Endothelial cell of umbilical vein (primary cell): ENCODE measurements at regions not wholly inside any gene's neighbourhood (a gene's known extent, or its start where the extent isn't known, plus 50 kb on each side); places are given as distances from the start of the nearest gene placed in this dataset.

Experiments used
- BruUV-seq: library from RNA; stranded (reverse); fragments of 400-500 nt; replicated peaks from 2 replicates; lab custom pipeline; 2021; lab: Mats Ljungman, UMichigan
- CTCF ChIA-PET: fragments of 300-600, 350-600 bp; sonication (Branson Sonifier 250); formaldehyde crosslinking; loops from one replicate; lab custom pipeline; 2021; ENCODE audit warnings: antibody characterized with exemption, inconsistent platforms; lab: Charles Lee
- POLR2A ChIA-PET: fragments of 300-600, 350-600 bp; sonication (Branson Sonifier 250); formaldehyde crosslinking; loops from one replicate; lab custom pipeline; 2021; ENCODE audit warnings: antibody characterized with exemption, inconsistent platforms; lab: Charles Lee
- DNase-seq: peaks from one replicate; pipeline ENCODE4 v3.0.0-alpha.2; 2011; ENCODE audit warnings: low read depth, low spot score
- FAIRE-seq: peaks from 2 replicates; lab custom pipeline; 2011; peaks lifted over from hg19 to GRCh38; lab: Jason Lieb, UNC
- H2AFZ ChIP-seq: 2 replicates; pipeline ENCODE4 v1.6.0; 2012; ENCODE audit warnings: low read depth, low read length, control low read depth, inconsistent platforms
- H3K27ac ChIP-seq: 2 replicates; pipeline ENCODE4 v1.5.1; 2011; ENCODE audit warnings: low read depth, mild to moderate bottlenecking, control low read depth, low read length, moderate library complexity; ENCODE audit not compliant: insufficient read depth
- H3K27me3 ChIP-seq, 2 experiments: 2 replicates each; pipeline versions ENCODE4 v1.6.0 to v1.6.1; 2011; ENCODE audit warnings: low read length in 2 of 2, mixed read lengths in 1 of 2; ENCODE audit not compliant: control insufficient read depth in 2 of 2, insufficient read depth in 2 of 2
- H3K36me3 ChIP-seq, 2 experiments: 2 replicates in 1 of 2; 3 replicates in 1 of 2; pipeline ENCODE4 v1.5.1; 2011; ENCODE audit warnings: low read length in 2 of 2, mild to moderate bottlenecking in 1 of 2, moderate library complexity in 1 of 2; ENCODE audit not compliant: control insufficient read depth in 2 of 2, insufficient read depth in 2 of 2; ENCODE audit errors: extremely low read depth in 1 of 2
- H3K4me1 ChIP-seq: 3 replicates; pipeline ENCODE4 v1.5.1; 2011; ENCODE audit warnings: mild to moderate bottlenecking, low read length; ENCODE audit not compliant: control insufficient read depth, insufficient read depth; ENCODE audit errors: extremely low read depth
- H3K4me2 ChIP-seq: 2 replicates; pipeline ENCODE4 v1.6.1; 2011; ENCODE audit warnings: low read length, control low read depth, mixed read lengths; ENCODE audit not compliant: insufficient read depth
- H3K4me3 ChIP-seq, 3 experiments: fragments of 200-600 bp in 1 of 3; sonication (generic), shearing (Covaris generic) in 1 of 3; replicated peaks in 1 of 3; 2 replicates each; pipeline ENCODE4 v1.5.1; 2011 to 2016; ENCODE audit warnings: control low read depth in 3 of 3, low read length in 3 of 3, mild to moderate bottlenecking in 2 of 3, inconsistent platforms in 1 of 3, low read depth in 1 of 3, moderate library complexity in 1 of 3; ENCODE audit not compliant: insufficient read depth in 1 of 3
- H3K79me2 ChIP-seq: 2 replicates; pipeline ENCODE4 v1.6.0; 2012; ENCODE audit warnings: low read length, inconsistent platforms; ENCODE audit not compliant: control insufficient read depth, insufficient read depth
- H3K9ac ChIP-seq: replicated peaks from 2 replicates; pipeline ENCODE3; 2011; ENCODE audit warnings: low read length, control low read depth; ENCODE audit not compliant: insufficient read depth; ENCODE audit errors: extremely low read depth
- H3K9me1 ChIP-seq: replicated peaks from 3 replicates; pipeline ENCODE4 v1.6.0; 2011; ENCODE audit warnings: mild to moderate bottlenecking, low read length; ENCODE audit not compliant: control insufficient read depth, insufficient read depth; ENCODE audit errors: extremely low read depth
- H3K9me3 ChIP-seq: replicated peaks from 2 replicates; pipeline ENCODE4 v1.5.1; 2012; ENCODE audit warnings: low read length, inconsistent platforms; ENCODE audit not compliant: control insufficient read depth, insufficient read depth
- H4K20me1 ChIP-seq: replicated peaks from 2 replicates; pipeline ENCODE3; 2011; ENCODE audit warnings: mild to moderate bottlenecking, low read length; ENCODE audit not compliant: control insufficient read depth, insufficient read depth; ENCODE audit errors: extremely low read depth
- EZH2 ChIP-seq: IDR thresholded peaks from 2 replicates; pipeline ENCODE4 v1.6.1; 2012; ENCODE audit warnings: borderline replicate concordance, low read depth, mild to moderate bottlenecking, moderate library complexity, low read length, inconsistent platforms; ENCODE audit not compliant: severe bottlenecking
- FOS ChIP-seq: IDR thresholded peaks from 2 replicates; pipeline ENCODE4 v1.6.1; 2011; ENCODE audit warnings: mild to moderate bottlenecking, low read length, moderate library complexity, borderline replicate concordance; ENCODE audit not compliant: insufficient read depth
- GATA2 ChIP-seq: IDR thresholded peaks from 2 replicates; pipeline ENCODE4 v1.7.0; 2011; ENCODE audit warnings: low read depth, mild to moderate bottlenecking, moderate library complexity, mixed read lengths, low read length; ENCODE audit not compliant: insufficient read length, insufficient read depth
- JUN ChIP-seq: IDR thresholded peaks from 2 replicates; pipeline ENCODE4 v1.6.1; 2011; ENCODE audit warnings: borderline replicate concordance, low read depth; ENCODE audit not compliant: insufficient read length, insufficient read depth
- MAX ChIP-seq: IDR thresholded peaks from 2 replicates; pipeline ENCODE4 v1.6.1; 2011; ENCODE audit not compliant: insufficient read depth, insufficient read length
- MYC ChIP-seq: IDR thresholded peaks from one replicate; pipeline ENCODE4 v1.6.1; 2011; ENCODE audit warnings: mild to moderate bottlenecking, low read depth, low read length
- POLR2A ChIP-seq: IDR thresholded peaks from 2 replicates; pipeline ENCODE4 v1.6.1; 2012; ENCODE audit warnings: low read depth, mild to moderate bottlenecking, control low read depth, low read length
- POLR2AphosphoS5 ChIP-seq: IDR thresholded peaks from 2 replicates; pipeline ENCODE4 v1.6.1; 2012; ENCODE audit warnings: low read depth, mild to moderate bottlenecking, control low read depth, low read length, moderate library complexity; ENCODE audit not compliant: insufficient read depth
- dilution Hi-C: fragments of 300-500 bp; cut with MboI; formaldehyde crosslinking; loops from one replicate; pipeline ENCODE4 v1.15.0; 2019; ENCODE audit warnings: low sequenced_read_pairs; ENCODE audit not compliant: extremely low pct_ligation_motif_present
- intact Hi-C: fragments of 100-400 bp; cut with micrococcal nuclease; formaldehyde crosslinking; loops from one replicate; pipeline ENCODE4 v1.10.0; 2022
- TF ChIP-seq, protein P1 (sequence below), 2 donors: IDR thresholded peaks; 1 replicate in 1 of 2; 2 replicates in 1 of 2; pipeline ENCODE4 v1.5.1; 2011; ENCODE audit warnings: low read length in 2 of 2, mild to moderate bottlenecking in 2 of 2, moderate library complexity in 2 of 2, control low read depth in 1 of 2, inconsistent platforms in 1 of 2, low read depth in 1 of 2; ENCODE audit not compliant: insufficient read depth in 1 of 2; ENCODE audit errors: extremely low read depth in 1 of 2

GRCh38 chrX:149346306-149346705 is 158.8 kb downstream of the IDS start:
- Histone ChIP-seq H3K9ac (no peak overlapping the region), H3K4me2 (no peak overlapping the region), H3K79me2 (no peaks in the 10 kb centered on the region), H3K4me3 (no peak overlapping the region), H3K4me1 (no peaks in the 10 kb centered on the region), H3K27ac (no peak overlapping the region), H4K20me1 (no peaks in the 10 kb centered on the region), H3K27me3 (no peaks in the 10 kb centered on the region), H2AFZ (no peak overlapping the region), H3K9me3 (no peaks in the 10 kb centered on the region), H3K36me3 (no peaks in the 10 kb centered on the region), H3K9me1 (no peaks in the 10 kb centered on the region)
- intact Hi-C loops (no loop called here), dilution Hi-C loops (no loop called here)
- TF ChIP-seq GATA2: no peak
- TF ChIP-seq, protein P1, sequence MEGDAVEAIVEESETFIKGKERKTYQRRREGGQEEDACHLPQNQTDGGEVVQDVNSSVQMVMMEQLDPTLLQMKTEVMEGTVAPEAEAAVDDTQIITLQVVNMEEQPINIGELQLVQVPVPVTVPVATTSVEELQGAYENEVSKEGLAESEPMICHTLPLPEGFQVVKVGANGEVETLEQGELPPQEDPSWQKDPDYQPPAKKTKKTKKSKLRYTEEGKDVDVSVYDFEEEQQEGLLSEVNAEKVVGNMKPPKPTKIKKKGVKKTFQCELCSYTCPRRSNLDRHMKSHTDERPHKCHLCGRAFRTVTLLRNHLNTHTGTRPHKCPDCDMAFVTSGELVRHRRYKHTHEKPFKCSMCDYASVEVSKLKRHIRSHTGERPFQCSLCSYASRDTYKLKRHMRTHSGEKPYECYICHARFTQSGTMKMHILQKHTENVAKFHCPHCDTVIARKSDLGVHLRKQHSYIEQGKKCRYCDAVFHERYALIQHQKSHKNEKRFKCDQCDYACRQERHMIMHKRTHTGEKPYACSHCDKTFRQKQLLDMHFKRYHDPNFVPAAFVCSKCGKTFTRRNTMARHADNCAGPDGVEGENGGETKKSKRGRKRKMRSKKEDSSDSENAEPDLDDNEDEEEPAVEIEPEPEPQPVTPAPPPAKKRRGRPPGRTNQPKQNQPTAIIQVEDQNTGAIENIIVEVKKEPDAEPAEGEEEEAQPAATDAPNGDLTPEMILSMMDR (IDR thresholded peaks at IDR 0.05; ENCODE audit: extremely low read depth in 1 of 2, insufficient read depth in 1 of 2, low read depth in 1 of 2, low read length in 2 of 2): no peak
- no peak for TF ChIP-seq MYC
- TF ChIP-seq POLR2AphosphoS5: no peak
- TF ChIP-seq FOS: no peak
- no peak for TF ChIP-seq POLR2A
- no peak for TF ChIP-seq JUN
- no peak for TF ChIP-seq EZH2
- TF ChIP-seq MAX: no peak
- FAIRE-seq (no peak), DNase-seq (no peak)
- no TSS peak for BruUV-seq
- ChIA-PET CTCF (no interaction called here), POLR2A (no interaction called here)
